B cell (primary cell): ENCODE measurements at regions not wholly inside any gene's neighbourhood (a gene's known extent, or its start where the extent isn't known, plus 50 kb on each side); places are given as distances from the start of the nearest gene placed in this dataset.

ENCODE experiments used
- EZH2 ChIP-seq: IDR thresholded peaks from 2 replicates; pipeline ENCODE4 v1.6.1; 2012; ENCODE audit warnings: borderline replicate concordance, low read depth, mild to moderate bottlenecking, moderate library complexity, low read length; ENCODE audit not compliant: insufficient read depth, poor library complexity, severe bottlenecking
- TF ChIP-seq, protein P1 (sequence below): fragments of 200-600 bp; IDR thresholded peaks from one replicate; pipeline ENCODE4 v1.8.0; 2022; ENCODE audit warnings: antibody characterized with exemption, mild to moderate bottlenecking

DNA sequence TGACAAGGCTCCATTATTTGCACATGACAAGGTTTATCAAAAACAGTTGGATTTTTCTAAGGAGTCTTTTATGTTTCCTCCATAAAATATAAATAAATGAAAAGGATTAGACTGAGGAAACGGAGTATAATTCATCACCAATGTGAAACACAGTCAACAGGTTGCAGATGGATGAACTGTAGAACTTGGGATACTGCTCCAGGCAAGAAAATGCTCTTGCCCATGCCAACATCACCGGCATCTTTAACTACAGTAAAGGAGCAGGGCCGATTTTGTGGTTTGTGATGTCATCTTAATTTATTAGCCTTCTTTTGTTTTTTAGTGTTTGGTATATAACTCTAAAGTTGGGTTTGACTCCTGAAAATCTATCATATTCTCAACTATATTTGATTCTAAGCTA lies 577.3 kb downstream of the EPHA4 start:
- TF ChIP-seq, protein P1, sequence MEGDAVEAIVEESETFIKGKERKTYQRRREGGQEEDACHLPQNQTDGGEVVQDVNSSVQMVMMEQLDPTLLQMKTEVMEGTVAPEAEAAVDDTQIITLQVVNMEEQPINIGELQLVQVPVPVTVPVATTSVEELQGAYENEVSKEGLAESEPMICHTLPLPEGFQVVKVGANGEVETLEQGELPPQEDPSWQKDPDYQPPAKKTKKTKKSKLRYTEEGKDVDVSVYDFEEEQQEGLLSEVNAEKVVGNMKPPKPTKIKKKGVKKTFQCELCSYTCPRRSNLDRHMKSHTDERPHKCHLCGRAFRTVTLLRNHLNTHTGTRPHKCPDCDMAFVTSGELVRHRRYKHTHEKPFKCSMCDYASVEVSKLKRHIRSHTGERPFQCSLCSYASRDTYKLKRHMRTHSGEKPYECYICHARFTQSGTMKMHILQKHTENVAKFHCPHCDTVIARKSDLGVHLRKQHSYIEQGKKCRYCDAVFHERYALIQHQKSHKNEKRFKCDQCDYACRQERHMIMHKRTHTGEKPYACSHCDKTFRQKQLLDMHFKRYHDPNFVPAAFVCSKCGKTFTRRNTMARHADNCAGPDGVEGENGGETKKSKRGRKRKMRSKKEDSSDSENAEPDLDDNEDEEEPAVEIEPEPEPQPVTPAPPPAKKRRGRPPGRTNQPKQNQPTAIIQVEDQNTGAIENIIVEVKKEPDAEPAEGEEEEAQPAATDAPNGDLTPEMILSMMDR, result no peak
- no peak for TF ChIP-seq EZH2
